MV-4-11 (cell line): ENCODE measurements at regions not wholly inside any gene's neighbourhood (a gene's known extent, or its start where the extent isn't known, plus 50 kb on each side); places are given as distances from the start of the nearest gene placed in this dataset.
"Not testable (repeated sequence)": the region's sequence is repeated elsewhere in the genome, so short reads cannot be mapped to it uniquely, and the experiment has no call there.

Source experiments
- DNase-seq: peaks from one replicate; lab custom pipeline; 2025; lab: John Stamatoyannopoulos, UW

- no peak for DNase-seq
Measured at GRCh38 chr16:35749253-35750141, 2290.1 kb downstream of the TP53TG3F start.

- no peak for DNase-seq
Measured at GRCh38 chr16:35750157-35750689, 2290.8 kb downstream of the TP53TG3F start.

- DNase-seq = no peak
Measured at GRCh38 chr16:35750701-35751104, 2291.3 kb downstream of the TP53TG3F start.

DNA sequence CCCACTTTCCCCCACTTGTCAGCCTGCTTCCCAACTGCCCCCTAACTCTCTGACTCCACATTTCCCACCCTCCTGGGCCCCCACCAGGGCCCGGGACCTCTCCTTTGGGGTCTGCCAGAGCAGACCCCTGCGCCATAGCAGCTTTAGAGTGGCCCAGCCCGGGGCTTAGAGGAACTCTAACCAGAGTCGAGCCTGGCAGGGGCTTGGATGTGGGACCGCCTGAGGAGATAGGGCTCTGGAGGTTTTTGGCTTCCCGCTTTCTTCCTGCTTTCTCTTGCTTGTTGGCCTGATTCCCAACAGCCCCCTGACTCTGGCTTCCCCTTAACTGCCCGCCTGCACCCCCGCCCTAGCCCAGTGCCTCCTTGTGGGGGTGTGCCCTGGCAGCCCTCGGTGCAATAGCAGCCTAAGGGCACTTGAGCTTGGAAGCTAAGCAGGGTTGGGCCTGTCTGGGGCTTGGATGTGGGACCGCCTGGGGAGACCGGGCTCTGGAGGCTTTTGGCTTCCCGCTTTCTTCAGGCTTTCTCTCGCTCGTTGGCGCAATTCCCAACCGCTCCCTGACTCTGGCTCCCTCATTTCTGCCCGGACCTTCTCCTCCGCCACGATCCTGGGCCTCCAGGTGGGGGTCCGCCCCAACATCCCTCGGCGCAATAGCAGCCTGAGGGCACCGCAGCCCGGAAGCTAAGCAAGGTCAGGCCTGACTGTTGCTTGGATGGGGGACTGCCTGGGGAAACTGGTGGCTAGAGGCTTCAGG is 2292.0 kb downstream of the TP53TG3F start:
- DNase-seq = no peak

DNA sequence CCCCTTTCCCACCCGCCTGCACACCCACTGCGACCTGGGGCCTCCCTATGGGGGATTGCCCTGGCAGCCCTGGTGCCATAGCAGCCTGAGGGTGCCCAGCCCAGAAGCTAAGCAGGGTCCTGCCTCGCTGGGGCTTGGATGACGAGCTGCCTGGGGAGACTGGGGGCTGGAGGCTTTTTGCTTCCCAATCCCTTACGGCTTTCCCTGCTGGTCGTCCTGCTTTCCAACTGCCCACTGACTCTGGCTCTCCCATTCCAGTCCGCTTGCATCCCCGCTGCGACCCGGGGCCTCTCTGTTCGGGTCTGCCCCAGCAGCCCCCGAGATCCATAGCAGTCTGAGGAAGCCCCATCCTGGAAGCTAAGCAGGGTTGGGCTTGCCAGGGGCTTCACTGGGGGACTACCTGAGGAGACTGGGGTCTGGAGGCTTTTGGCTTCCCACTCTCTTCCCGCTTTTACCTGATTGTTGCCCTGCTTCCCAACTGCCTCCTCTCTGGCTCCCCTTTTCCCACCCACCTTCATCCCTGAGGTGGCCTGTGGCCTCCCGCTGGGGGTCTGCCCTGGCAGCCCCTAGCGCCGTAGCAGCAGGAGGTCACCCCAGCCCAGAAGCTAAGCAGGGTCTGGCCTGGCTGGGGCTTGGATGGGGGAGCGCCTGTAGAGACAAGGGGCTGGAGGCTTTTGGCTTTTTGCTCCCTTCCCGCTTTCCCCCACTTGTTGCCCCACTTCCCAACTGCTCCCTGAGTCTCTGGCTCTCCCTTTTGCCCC is 2292.8 kb downstream of the TP53TG3F start:
- no peak for DNase-seq

DNA sequence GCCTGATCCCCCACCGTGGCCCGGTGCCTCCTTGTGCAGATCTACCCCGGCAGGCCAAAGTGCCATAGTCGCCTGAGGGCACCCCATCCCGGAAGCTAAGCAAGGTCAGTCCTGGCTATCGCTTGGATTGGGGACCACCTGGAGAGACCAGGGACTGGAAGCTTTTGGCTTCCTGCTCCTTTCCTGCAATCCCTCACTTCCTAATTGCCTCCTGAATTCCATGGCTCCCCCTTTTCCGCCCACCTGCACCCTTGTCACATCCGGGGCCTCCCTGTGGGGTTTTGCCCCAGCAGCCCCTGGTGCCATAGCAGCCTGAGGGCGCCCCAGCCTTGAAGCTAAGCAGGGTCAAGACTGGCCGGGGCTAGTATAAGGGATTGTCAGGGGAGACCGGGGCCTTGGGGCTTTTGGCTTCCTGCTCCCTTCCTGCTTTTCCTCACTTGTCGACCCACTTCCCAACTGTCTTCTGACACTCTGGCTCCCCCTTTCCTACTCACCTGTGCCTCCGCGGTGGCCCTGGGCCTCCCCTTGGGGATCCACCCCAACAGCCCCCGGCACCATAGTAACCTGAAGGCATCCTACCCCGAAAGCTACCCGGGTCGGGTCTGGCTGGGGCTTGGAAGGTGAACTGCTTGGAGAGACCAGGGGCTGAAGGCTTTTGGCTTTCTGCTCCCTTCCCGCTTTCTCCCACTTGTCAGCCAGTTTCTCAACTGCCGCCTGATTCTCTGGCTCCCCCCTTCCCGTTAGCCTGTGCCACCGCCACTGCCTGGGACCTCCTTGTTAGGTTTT is 2293.6 kb downstream of the TP53TG3F start:
- DNase-seq = no peak

DNA sequence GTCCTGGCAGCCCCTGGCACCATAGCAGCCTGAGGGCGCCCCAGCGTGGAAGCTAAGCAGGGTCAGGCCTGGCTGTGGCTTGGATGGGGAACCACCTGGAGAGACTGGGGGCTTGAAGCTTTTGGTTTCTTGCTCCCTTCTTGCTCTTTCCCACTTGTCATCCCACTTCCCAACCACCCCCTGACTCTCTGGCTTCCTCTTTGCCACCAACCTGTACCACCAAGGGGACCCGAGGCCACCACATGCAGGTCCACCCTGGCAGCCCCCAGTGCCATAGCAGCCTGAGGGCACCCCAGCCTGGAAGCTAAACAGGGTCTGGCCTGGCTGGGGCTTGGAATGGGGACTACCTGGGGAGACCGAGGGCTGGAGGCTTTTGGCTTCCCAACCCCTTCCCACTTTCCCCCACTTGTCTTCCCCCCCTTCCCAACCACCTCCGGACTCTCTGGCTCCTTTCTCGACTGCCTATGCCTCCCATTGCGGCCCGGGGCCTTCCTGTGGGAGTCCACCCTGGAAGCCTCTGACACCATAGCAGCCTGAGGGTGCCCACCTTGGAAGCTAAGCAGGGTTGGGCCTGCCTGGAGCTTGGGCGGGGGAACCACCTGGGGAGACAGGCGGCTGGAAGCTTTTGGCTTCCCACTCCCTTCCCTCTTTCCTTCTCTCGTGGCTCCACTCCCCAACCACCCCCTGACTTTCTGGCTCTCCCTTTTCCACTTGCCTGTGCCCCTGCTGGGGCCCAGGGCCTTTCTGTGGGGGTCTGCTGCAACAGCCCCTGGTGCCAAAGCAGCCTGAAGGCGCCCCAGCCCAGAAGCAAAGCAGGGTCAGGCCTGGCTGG is 2294.4 kb downstream of the TP53TG3F start:
- DNase-seq = no peak

- DNase-seq = no peak
Measured at GRCh38 chr16:35754391-35755369, 2295.3 kb downstream of the TP53TG3F start.

DNA sequence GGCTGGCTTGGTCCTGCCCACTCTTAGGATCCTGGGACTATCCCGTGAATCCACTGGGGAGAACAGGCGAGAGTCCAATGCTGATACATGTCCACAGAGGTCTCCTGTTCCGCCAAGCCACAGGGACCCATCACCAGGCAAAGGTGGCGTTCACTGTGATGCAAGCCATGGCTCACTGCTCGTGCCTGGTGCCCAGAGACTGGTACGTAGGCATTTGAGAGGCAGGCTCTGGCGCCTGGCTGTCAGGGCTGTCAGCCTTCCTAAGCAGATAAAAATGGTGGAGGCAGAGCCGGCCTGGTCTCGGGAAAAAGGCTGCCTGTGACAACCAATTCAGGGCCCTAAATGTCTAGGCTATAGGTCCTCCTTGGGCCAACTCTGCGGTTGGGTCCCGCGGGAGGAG is 2329.0 kb downstream of the TP53TG3F start:
- DNase-seq = no peak

GRCh38 chr16:35792516-35793285 is 2333.3 kb downstream of the TP53TG3F start:
- no peak for DNase-seq

DNA sequence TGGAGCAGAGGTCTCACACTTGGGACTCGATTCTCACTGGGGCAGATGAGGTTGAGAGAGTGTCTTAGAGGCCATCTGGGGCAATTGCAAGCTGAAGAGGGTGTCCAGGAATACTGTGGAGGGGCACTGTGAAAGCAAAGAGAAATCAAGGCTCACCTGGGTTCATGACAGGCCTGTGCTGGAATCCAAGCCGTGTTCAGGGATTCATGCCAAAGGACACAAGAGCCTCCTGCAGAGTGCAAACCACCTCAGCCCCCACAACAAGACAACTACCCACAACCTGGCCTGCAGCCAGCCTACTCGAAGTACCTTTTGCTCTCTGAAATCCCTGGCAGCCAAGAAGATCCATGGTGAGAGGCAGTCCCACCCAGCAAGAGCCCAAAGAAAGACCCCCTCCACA is 2334.2 kb downstream of the TP53TG3F start:
- no peak for DNase-seq

- no peak for DNase-seq
Measured at GRCh38 chr16:35794896-35795295, 2335.5 kb downstream of the TP53TG3F start.

GRCh38 chr16:35795361-35796029 is 2336.1 kb downstream of the TP53TG3F start:
- DNase-seq = no peak

DNA sequence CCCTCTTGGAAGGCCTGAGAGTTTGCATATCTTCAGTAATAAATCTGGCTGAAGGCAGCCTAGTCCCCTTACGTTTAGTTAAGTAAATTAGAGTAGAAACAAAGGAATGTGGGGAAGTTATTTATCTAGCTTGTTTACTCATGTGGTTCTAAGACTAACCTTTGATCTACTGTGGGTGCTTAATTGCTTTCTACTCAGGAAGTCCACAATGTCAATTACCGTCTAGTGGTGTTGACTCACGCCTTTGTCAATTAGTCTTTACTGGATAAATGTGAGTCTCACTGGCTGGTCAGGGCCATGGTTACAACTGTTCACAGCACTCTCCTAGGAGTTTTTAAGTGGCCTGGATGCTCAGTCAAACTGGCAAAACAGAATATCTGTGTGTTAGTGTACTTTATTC is 2338.4 kb downstream of the TP53TG3F start:
- no peak for DNase-seq

DNA sequence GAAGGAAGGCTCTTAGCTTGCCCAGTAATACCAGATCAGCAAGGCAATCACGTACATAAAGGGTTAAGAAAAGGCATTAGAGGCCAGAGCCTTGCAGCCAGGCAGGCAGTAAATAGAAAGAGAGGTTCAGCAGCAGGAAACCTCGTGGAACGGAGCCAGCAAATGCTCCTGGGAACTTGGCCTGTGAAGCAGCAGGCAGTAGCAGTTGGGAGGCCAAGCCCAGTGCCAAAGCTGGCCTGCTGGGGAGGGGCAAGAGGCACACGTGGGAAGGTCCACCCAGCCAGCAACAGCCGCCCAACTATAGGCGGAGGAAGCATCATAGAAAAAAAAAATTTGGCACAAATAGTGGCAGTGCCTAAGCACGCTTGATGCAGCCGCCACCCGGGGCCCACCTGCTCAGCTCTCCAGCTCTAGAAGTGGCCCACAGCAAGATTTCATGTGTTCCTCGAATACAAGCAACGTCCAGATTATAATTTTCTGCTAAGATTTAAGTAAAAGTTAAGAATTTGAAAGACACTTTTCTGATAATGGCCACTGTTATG is 2339.5 kb downstream of the TP53TG3F start:
- no peak for DNase-seq

GRCh38 chr16:35804465-35804864 is 2345.1 kb downstream of the TP53TG3F start:
- not testable (repeated sequence) for DNase-seq

GRCh38 chr16:35823342-35823741 is 2363.9 kb downstream of the TP53TG3F start:
- DNase-seq = no peak

GRCh38 chr16:35841632-35842031 is 2382.2 kb downstream of the TP53TG3F start:
- DNase-seq = no peak
